SK-N-SH (cell line): ENCODE measurements at regions not wholly inside any gene's neighbourhood (a gene's known extent, or its start where the extent isn't known, plus 50 kb on each side); places are given as distances from the start of the nearest gene placed in this dataset.

Experiments
- CTCF ChIA-PET: fragments of 300-600, 350-600 bp; formaldehyde crosslinking; extraction: SDS; loops from one replicate; lab custom pipeline; 2021; lab: Yijun Ruan, JAX
- POLR2A ChIA-PET: fragments of 350-600 bp; sonication (Branson Sonifier 250); formaldehyde crosslinking; extraction: SDS; loops from one replicate; lab custom pipeline; 2020; ENCODE audit warnings: antibody characterized with exemption, inconsistent platforms; lab: Yijun Ruan, JAX
- DNase-seq: peaks from one replicate; pipeline ENCODE4 v3.0.0; 2012
- H2AFZ ChIP-seq: fragments of 200-600 bp; sonication (generic); 2 replicates; pipeline ENCODE4 v1.8.1; 2016; ENCODE audit warnings: antibody characterized with exemption, mild to moderate bottlenecking, low read depth
- H3F3A ChIP-seq: fragments of 200-600 bp; sonication (generic); replicated peaks from 2 replicates; pipeline ENCODE3; 2016; ENCODE audit warnings: antibody characterized with exemption, mild to moderate bottlenecking; ENCODE audit not compliant: insufficient read depth
- H3K27ac ChIP-seq, 2 experiments: fragments of 200-500 bp in 1 of 2; fragments of 200-600 bp in 1 of 2; sonication (Bioruptor generic) in 1 of 2; sonication (generic), shearing (Covaris generic) in 1 of 2; 2 replicates each; pipeline versions ENCODE4 v1.5.1 to v1.6.1; 2014 to 2016; ENCODE audit warnings: low read depth in 2 of 2, inconsistent platforms in 1 of 2, low read length in 1 of 2, mild to moderate bottlenecking in 1 of 2, mixed read lengths in 1 of 2
- H3K27me3 ChIP-seq: fragments of 200-600 bp; sonication (generic), shearing (Covaris generic); 2 replicates; pipeline ENCODE4 v1.6.1; 2016; ENCODE audit warnings: mixed run types; ENCODE audit not compliant: insufficient read depth
- H3K36me3 ChIP-seq, 2 experiments: fragments of 200-500 bp in 1 of 2; fragments of 200-600 bp in 1 of 2; sonication (Bioruptor generic) in 1 of 2; sonication (generic) in 1 of 2; replicated peaks in 1 of 2; 2 replicates each; pipeline versions ENCODE3 to v1.5.1; 2014 to 2016; ENCODE audit warnings: low read length in 1 of 2, mild to moderate bottlenecking in 1 of 2; ENCODE audit not compliant: insufficient read depth in 2 of 2, control insufficient read depth in 1 of 2
- H3K4me1 ChIP-seq, 2 experiments: fragments of 200-500 bp in 1 of 2; fragments of 200-600 bp in 1 of 2; sonication (Bioruptor generic) in 1 of 2; sonication (generic), shearing (Covaris generic) in 1 of 2; 2 replicates each; pipeline versions ENCODE4 v1.5.1 to v1.6.1; 2014 to 2016; ENCODE audit warnings: low read depth in 1 of 2, low read length in 1 of 2, mixed run types in 1 of 2; ENCODE audit not compliant: insufficient read depth in 2 of 2, control insufficient read depth in 1 of 2
- H3K4me2 ChIP-seq: fragments of 200-600 bp; sonication (generic), shearing (Covaris generic); 2 replicates; pipeline ENCODE4 v1.6.1; 2017; ENCODE audit warnings: mixed run types
- H3K4me3 ChIP-seq, 2 experiments: fragments of 200-500 bp in 1 of 2; fragments of 200-600 bp in 1 of 2; sonication (Bioruptor generic) in 1 of 2; sonication (generic), shearing (Covaris generic) in 1 of 2; 2 replicates each; pipeline versions ENCODE4 v1.5.1 to v1.8.1; 2014 to 2016; ENCODE audit warnings: low read depth in 2 of 2, inconsistent platforms in 1 of 2, low read length in 1 of 2, mild to moderate bottlenecking in 1 of 2, mixed read lengths in 1 of 2, moderate library complexity in 1 of 2
- H3K79me2 ChIP-seq: fragments of 200-600 bp; sonication (generic); 2 replicates; pipeline ENCODE4 v1.8.1; 2017; ENCODE audit warnings: mild to moderate bottlenecking; ENCODE audit not compliant: insufficient read depth
- H3K9ac ChIP-seq: fragments of 200-600 bp; sonication (generic); 2 replicates; pipeline ENCODE4 v1.6.1; 2017; ENCODE audit warnings: mixed run types
- H3K9me2 ChIP-seq: fragments of 200-600 bp; sonication (generic); 2 replicates; pipeline ENCODE4 v1.6.1; 2017; ENCODE audit warnings: mixed run types
- H3K9me3 ChIP-seq: fragments of 200-600 bp; sonication (generic); 2 replicates; pipeline ENCODE4 v1.6.1; 2017; ENCODE audit warnings: mixed run types, mild to moderate bottlenecking, moderate library complexity
- H4K20me1 ChIP-seq: fragments of 200-600 bp; sonication (generic); 2 replicates; pipeline ENCODE4 v1.6.1; 2017; ENCODE audit warnings: mild to moderate bottlenecking, mixed run types; ENCODE audit not compliant: insufficient read depth
- CHD2 ChIP-seq: fragments of 150-350 bp; IDR thresholded peaks from 2 replicates; pipeline ENCODE4 v1.6.1; 2018; ENCODE audit warnings: low read length; ENCODE audit not compliant: partially characterized antibody
- FOXJ3 ChIP-seq: sonication (generic); formaldehyde crosslinking; IDR thresholded peaks from 2 replicates; pipeline ENCODE4 v1.5.1; 2020; ENCODE audit warnings: mild to moderate bottlenecking, missing genetic modification reagents
- FOXM1 ChIP-seq: IDR thresholded peaks from 2 replicates; pipeline ENCODE4 v1.4.0; 2012; ENCODE audit warnings: low read depth, mild to moderate bottlenecking
- GABPA ChIP-seq: IDR thresholded peaks from 2 replicates; pipeline ENCODE4 v1.4.0; 2012; ENCODE audit warnings: low read depth, mild to moderate bottlenecking
- GATA2 ChIP-seq: sonication (generic); formaldehyde crosslinking; IDR thresholded peaks from 2 replicates; pipeline ENCODE4 v1.5.0; 2020; ENCODE audit warnings: mild to moderate bottlenecking, missing genetic modification reagents
- JUND ChIP-seq: IDR thresholded peaks from 2 replicates; pipeline ENCODE4 v1.4.0; 2012
- MEF2A ChIP-seq: IDR thresholded peaks from 2 replicates; pipeline ENCODE4 v1.4.0; 2012; ENCODE audit warnings: low read depth, borderline replicate concordance
- MXI1 ChIP-seq: IDR thresholded peaks from 2 replicates; pipeline ENCODE4 v1.6.1; 2012; ENCODE audit warnings: mild to moderate bottlenecking, low read depth, low read length, improper control_type of control experiment
- NRF1 ChIP-seq: IDR thresholded peaks from 2 replicates; pipeline ENCODE4 v1.6.1; 2012; ENCODE audit warnings: low read depth, mild to moderate bottlenecking, low read length
- POLR2AphosphoS5 ChIP-seq: IDR thresholded peaks from 2 replicates; pipeline ENCODE4 v1.6.1; 2012; ENCODE audit warnings: low read depth, low read length
- RAD21 ChIP-seq: IDR thresholded peaks from 2 replicates; pipeline ENCODE4 v1.6.1; 2012; ENCODE audit warnings: mild to moderate bottlenecking, low read length
- RCOR1 ChIP-seq: fragments of 150-350 bp; IDR thresholded peaks from 2 replicates; pipeline ENCODE4 v1.6.1; 2017; ENCODE audit warnings: antibody characterized with exemption, low read length
- RFX5 ChIP-seq: IDR thresholded peaks from 2 replicates; pipeline ENCODE4 v1.6.1; 2012; ENCODE audit warnings: mild to moderate bottlenecking, improper control_type of control experiment, low read length
- RXRA ChIP-seq: IDR thresholded peaks from 2 replicates; pipeline ENCODE4 v1.4.0; 2012; ENCODE audit warnings: low read depth, mild to moderate bottlenecking, borderline replicate concordance
- SIN3A ChIP-seq: IDR thresholded peaks from 2 replicates; pipeline ENCODE4 v1.6.1; 2012; ENCODE audit warnings: low read depth, mild to moderate bottlenecking, low read length, moderate library complexity, borderline replicate concordance
- SMC3 ChIP-seq: IDR thresholded peaks from 2 replicates; pipeline ENCODE4 v1.6.1; 2012; ENCODE audit warnings: low read depth, low read length, improper control_type of control experiment
- TAF1 ChIP-seq: IDR thresholded peaks from 2 replicates; pipeline ENCODE4 v1.6.1; 2012; ENCODE audit warnings: low read depth, mild to moderate bottlenecking, low read length, moderate library complexity, borderline replicate concordance
- TCF12 ChIP-seq: IDR thresholded peaks from 2 replicates; pipeline ENCODE4 v1.4.0; 2012
- TEAD4 ChIP-seq: IDR thresholded peaks from 2 replicates; pipeline ENCODE4 v1.4.0; 2012; ENCODE audit warnings: mild to moderate bottlenecking, borderline replicate concordance; ENCODE audit not compliant: insufficient read depth
- YY1 ChIP-seq: IDR thresholded peaks from 2 replicates; pipeline ENCODE4 v1.4.0; 2012; ENCODE audit warnings: low read depth, mild to moderate bottlenecking
- WGBS: methylation state at CpG from one replicate; pipeline ENCODE4 v1.1.6; 2017; ENCODE audit warnings: low lambda C conversion rate; 5-methylcytosine and 5-hydroxymethylcytosine counted together
- TF ChIP-seq, protein P1 (sequence below): IDR thresholded peaks from 2 replicates; pipeline ENCODE4 v1.4.0; 2012; ENCODE audit warnings: low read depth
- TF ChIP-seq, protein P2 (sequence below): fragments of 150-350 bp; IDR thresholded peaks from 2 replicates; pipeline ENCODE4 v1.6.1; 2016; ENCODE audit warnings: mild to moderate bottlenecking, low read depth, low read length
- TF ChIP-seq, protein P3 (sequence below): IDR thresholded peaks from 2 replicates; pipeline ENCODE4; 2012
- TF ChIP-seq, protein P4 (sequence below): fragments of 200-600 bp; sonication (generic); IDR thresholded peaks from 2 replicates; pipeline ENCODE4 v1.6.1; 2017; ENCODE audit warnings: antibody characterized with exemption, mild to moderate bottlenecking, moderate library complexity
- TF ChIP-seq, protein P5 (sequence below): fragments of 150-350 bp; IDR thresholded peaks from 2 replicates; pipeline ENCODE4 v1.6.1; 2017; ENCODE audit warnings: antibody characterized with exemption, low read length, low read depth, borderline replicate concordance

DNA sequence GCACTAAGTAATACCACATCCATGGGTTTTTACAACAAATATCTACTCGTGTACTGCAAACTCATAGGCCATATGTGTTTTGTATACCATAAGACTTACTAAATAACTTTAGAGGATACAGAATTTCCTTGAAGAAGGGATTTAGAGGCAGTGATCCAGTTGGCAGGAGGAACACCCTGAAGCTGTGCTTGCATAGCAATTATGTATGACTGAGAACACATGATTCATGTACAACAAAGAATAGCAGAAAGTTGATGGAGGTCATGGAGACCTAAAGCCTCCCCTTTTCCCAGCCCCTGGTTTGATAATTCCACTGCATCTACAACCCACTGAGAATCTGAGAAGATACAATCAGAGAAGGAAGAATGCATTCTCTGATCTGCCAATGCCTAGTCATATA lies 83.8 kb upstream of the PMFBP1 start:
- CTCF ChIA-PET = interaction anchor here (1.2 kb wide), 1 partner anchor 8 kb away, joined by 3 read pairs; no protein-coding TSS in a partner anchor
- POLR2A ChIA-PET = no interaction called here
- H3K4me2 ChIP-seq = no peak overlapping the region
- H3K4me1 ChIP-seq = no peaks in the 10 kb centered on the region
- H3K9ac ChIP-seq = no peak overlapping the region
- no peaks in the 10 kb centered on the region for H3F3A ChIP-seq
- H3K9me2 ChIP-seq = no peaks in the 10 kb centered on the region
- H3K27ac ChIP-seq = no peak overlapping the region
- H3K4me3 ChIP-seq = no peak overlapping the region
- H3K27me3 ChIP-seq = no peaks in the 10 kb centered on the region
- H2AFZ ChIP-seq = no peak overlapping the region
- DNase-seq = no peak
- TF ChIP-seq, protein P1, sequence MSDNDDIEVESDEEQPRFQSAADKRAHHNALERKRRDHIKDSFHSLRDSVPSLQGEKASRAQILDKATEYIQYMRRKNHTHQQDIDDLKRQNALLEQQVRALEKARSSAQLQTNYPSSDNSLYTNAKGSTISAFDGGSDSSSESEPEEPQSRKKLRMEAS = no peak
- TF ChIP-seq SIN3A (no peak), TEAD4 (no peak), RFX5 (no peak), MEF2A (no peak)
- TF ChIP-seq, all 33 proteins: peak for 0
- Histone ChIP-seq H3K36me3 (no peaks in the 10 kb centered on the region), H3K9me3 (no peaks in the 10 kb centered on the region), H3K79me2 (no peaks in the 10 kb centered on the region), H4K20me1 (no peaks in the 10 kb centered on the region)
- 83% methylated on average over 1 of the region's 1 CpG for WGBS

DNA sequence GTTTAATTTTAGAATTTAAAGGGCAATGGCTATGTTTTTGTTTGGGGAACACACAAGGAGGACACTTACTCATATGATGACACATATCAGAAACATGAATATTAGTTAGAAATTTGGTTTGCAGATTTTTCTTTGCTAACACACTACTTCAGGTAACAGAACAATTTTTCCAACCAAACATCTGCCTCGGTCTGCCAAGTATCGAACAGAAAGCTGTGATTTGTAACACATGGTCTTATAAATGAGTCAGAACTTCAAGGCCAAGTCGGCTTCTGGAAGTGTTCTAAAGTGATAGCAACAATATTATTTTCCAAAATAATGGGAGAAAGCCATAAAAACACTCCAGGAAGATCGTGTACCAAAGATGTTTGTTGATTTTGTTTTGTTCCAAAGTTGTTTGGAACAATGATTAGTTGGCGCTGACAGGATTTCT lies 75.9 kb upstream of the PMFBP1 start:
- Histone ChIP-seq H3K9me3 (no peaks in the 10 kb centered on the region), H3K4me2 (no peak overlapping the region; the same call in 1 of the 2 replicates), H3F3A (peaks cover 7% of the 10 kb centered on the region), H3K27ac (peak overlapping the region; percentile 22 to 49; a peak in 2 of 4 replicates), H3K27me3 (no peaks in the 10 kb centered on the region), H3K4me3 (no peak overlapping the region), H3K4me1 (peaks cover 7 to 11% of the 10 kb centered on the region in 2 experiments; a peak in 3 of 4 replicates), H2AFZ (peak overlapping the region; percentile 56), H3K9ac (no peak overlapping the region), H3K9me2 (no peaks in the 10 kb centered on the region), H3K36me3 (no peaks in the 10 kb centered on the region), H4K20me1 (no peaks in the 10 kb centered on the region), H3K79me2 (no peaks in the 10 kb centered on the region)
- CTCF ChIA-PET = interaction anchor here (0.5 to 1.7 kb wide), 5 partner anchors 9 to 599 kb away, joined by 3 to 4 read pairs (median 3); no protein-coding TSS in a partner anchor
- POLR2A ChIA-PET = no interaction called here
- DNase-seq = no peak
- WGBS = 55% methylated on average over 5 of the region's 5 CpGs
- no peak for TF ChIP-seq RCOR1
- no peak for TF ChIP-seq GABPA
- TF ChIP-seq RXRA = no peak
- peak; percentile 64 for TF ChIP-seq TCF12
- no peak for TF ChIP-seq SMC3
- TF ChIP-seq CHD2 = no peak
- no peak for TF ChIP-seq FOXJ3
- no peak for TF ChIP-seq TAF1
- no peak for TF ChIP-seq YY1
- TF ChIP-seq, protein P2, sequence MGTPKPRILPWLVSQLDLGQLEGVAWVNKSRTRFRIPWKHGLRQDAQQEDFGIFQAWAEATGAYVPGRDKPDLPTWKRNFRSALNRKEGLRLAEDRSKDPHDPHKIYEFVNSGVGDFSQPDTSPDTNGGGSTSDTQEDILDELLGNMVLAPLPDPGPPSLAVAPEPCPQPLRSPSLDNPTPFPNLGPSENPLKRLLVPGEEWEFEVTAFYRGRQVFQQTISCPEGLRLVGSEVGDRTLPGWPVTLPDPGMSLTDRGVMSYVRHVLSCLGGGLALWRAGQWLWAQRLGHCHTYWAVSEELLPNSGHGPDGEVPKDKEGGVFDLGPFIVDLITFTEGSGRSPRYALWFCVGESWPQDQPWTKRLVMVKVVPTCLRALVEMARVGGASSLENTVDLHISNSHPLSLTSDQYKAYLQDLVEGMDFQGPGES = no peak
- TF ChIP-seq POLR2AphosphoS5 = no peak
- TF ChIP-seq GATA2 (CRISPR knock-in tag) = no peak
- TF ChIP-seq NRF1 = no peak
- no peak for TF ChIP-seq RAD21
- no peak for TF ChIP-seq FOXM1
- TF ChIP-seq, protein P3, sequence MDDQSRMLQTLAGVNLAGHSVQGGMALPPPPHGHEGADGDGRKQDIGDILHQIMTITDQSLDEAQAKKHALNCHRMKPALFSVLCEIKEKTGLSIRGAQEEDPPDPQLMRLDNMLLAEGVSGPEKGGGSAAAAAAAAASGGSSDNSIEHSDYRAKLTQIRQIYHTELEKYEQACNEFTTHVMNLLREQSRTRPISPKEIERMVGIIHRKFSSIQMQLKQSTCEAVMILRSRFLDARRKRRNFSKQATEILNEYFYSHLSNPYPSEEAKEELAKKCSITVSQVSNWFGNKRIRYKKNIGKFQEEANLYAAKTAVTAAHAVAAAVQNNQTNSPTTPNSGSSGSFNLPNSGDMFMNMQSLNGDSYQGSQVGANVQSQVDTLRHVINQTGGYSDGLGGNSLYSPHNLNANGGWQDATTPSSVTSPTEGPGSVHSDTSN = no peak
- no peak for TF ChIP-seq MXI1
- TF ChIP-seq SIN3A = no peak
- TF ChIP-seq JUND = peak; percentile 22
- TF ChIP-seq, protein P4, sequence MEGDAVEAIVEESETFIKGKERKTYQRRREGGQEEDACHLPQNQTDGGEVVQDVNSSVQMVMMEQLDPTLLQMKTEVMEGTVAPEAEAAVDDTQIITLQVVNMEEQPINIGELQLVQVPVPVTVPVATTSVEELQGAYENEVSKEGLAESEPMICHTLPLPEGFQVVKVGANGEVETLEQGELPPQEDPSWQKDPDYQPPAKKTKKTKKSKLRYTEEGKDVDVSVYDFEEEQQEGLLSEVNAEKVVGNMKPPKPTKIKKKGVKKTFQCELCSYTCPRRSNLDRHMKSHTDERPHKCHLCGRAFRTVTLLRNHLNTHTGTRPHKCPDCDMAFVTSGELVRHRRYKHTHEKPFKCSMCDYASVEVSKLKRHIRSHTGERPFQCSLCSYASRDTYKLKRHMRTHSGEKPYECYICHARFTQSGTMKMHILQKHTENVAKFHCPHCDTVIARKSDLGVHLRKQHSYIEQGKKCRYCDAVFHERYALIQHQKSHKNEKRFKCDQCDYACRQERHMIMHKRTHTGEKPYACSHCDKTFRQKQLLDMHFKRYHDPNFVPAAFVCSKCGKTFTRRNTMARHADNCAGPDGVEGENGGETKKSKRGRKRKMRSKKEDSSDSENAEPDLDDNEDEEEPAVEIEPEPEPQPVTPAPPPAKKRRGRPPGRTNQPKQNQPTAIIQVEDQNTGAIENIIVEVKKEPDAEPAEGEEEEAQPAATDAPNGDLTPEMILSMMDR = no peak
- TF ChIP-seq, protein P5, sequence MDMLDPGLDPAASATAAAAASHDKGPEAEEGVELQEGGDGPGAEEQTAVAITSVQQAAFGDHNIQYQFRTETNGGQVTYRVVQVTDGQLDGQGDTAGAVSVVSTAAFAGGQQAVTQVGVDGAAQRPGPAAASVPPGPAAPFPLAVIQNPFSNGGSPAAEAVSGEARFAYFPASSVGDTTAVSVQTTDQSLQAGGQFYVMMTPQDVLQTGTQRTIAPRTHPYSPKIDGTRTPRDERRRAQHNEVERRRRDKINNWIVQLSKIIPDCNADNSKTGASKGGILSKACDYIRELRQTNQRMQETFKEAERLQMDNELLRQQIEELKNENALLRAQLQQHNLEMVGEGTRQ = no peak
- TF ChIP-seq, protein P1 = 0 out of 2 replicates have a peak, but pooled peaks have one; percentile 17
